K562 (cell line): ENCODE measurements at regions not wholly inside any gene's neighbourhood (a gene's known extent, or its start where the extent isn't known, plus 50 kb on each side); places are given as distances from the start of the nearest gene placed in this dataset.
A peak's percentile ranks its signal among the peaks of the same experiment; 100 is the strongest.

Experiments used
- ATAC-seq: fragments of 200-7000 bp; cut with Tn5 transposase; 3 replicates; pipeline ENCODE4 v1.9.1; 2020; ENCODE audit warnings: moderate library complexity
- BruUV-seq: library from RNA; stranded (reverse); fragments of 400-500 nt; replicated peaks from 2 replicates; lab custom pipeline; 2021; lab: Mats Ljungman, UMichigan
- CTCF ChIA-PET: fragments of 300-600 bp; formaldehyde crosslinking; extraction: SDS; loops from one replicate; lab custom pipeline; 2021; ENCODE audit warnings: low intra/inter-chr PET ratio; lab: Yijun Ruan, JAX
- POLR2A ChIA-PET: fragments of 300-600, 350-650 bp; sonication (Branson Sonifier 250); formaldehyde crosslinking; extraction: SDS; loops from one replicate; lab custom pipeline; 2021; ENCODE audit warnings: antibody characterized with exemption, inconsistent platforms; lab: Yijun Ruan, JAX
- DNase-seq, 4 experiments: peaks; one replicate each; pipeline versions ENCODE4 v3.0.0 to v3.0.0-alpha.2; 2011 to 2018; ENCODE audit warnings: low spot score in 3 of 4, mixed read lengths in 3 of 4; ENCODE audit errors: extremely low read depth in 1 of 4
- FAIRE-seq: peaks from 2 replicates; lab custom pipeline; 2011; peaks lifted over from hg19 to GRCh38; lab: Jason Lieb, UNC
- H2AFZ ChIP-seq: 2 replicates; pipeline ENCODE4 v1.6.0; 2011; ENCODE audit warnings: low read depth, low read length, control low read depth, inconsistent platforms
- H3K27ac ChIP-seq: fragments of 200-600 bp; 3 replicates; pipeline ENCODE4 v1.8.0; 2011; ENCODE audit warnings: low read depth, mild to moderate bottlenecking, control low read depth, inconsistent platforms, low read length, moderate library complexity, mixed read lengths; ENCODE audit errors: extremely low read depth
- H3K27me3 ChIP-seq, 2 experiments: fragments of 300-600 bp in 1 of 2; 2 replicates in 1 of 2; 3 replicates in 1 of 2; pipeline versions ENCODE4 v1.6.0 to v1.8.0; 2011; ENCODE audit warnings: inconsistent platforms in 2 of 2, low read length in 2 of 2, mild to moderate bottlenecking in 1 of 2, mixed read lengths in 1 of 2, moderate library complexity in 1 of 2; ENCODE audit not compliant: control insufficient read depth in 2 of 2, insufficient read depth in 2 of 2
- H3K36me3 ChIP-seq: fragments of 300-600 bp; 3 replicates; pipeline ENCODE4 v1.8.0; 2011; ENCODE audit warnings: mild to moderate bottlenecking, low read length, inconsistent platforms; ENCODE audit not compliant: control insufficient read depth, insufficient read depth
- H3K4me1 ChIP-seq, 2 experiments: fragments of 200-600 bp in 1 of 2; replicated peaks in 1 of 2; 2 replicates in 1 of 2; 3 replicates in 1 of 2; pipeline versions ENCODE4 v1.5.1 to v1.8.0; 2011; ENCODE audit warnings: inconsistent platforms in 2 of 2, low read length in 2 of 2, mild to moderate bottlenecking in 1 of 2, mixed read lengths in 1 of 2, moderate library complexity in 1 of 2; ENCODE audit not compliant: control insufficient read depth in 2 of 2, insufficient read depth in 2 of 2
- H3K4me2 ChIP-seq: 2 replicates; pipeline ENCODE4 v1.6.1; 2011; ENCODE audit warnings: low read length, control low read depth, inconsistent platforms, mixed read lengths; ENCODE audit not compliant: insufficient read depth
- H3K4me3 ChIP-seq: fragments of 200-600 bp; sonication (generic), shearing (Covaris generic); 2 replicates; pipeline ENCODE4 v1.5.1; 2016; ENCODE audit warnings: control low read depth, inconsistent platforms
- H3K79me2 ChIP-seq: fragments of 200-600 bp; 3 replicates; pipeline ENCODE4 v1.8.0; 2011; ENCODE audit warnings: low read length, inconsistent platforms; ENCODE audit not compliant: control insufficient read depth, insufficient read depth
- H3K9ac ChIP-seq, 2 experiments: 2 replicates each; pipeline versions ENCODE4 v1.6.0 to v1.6.1; 2011; ENCODE audit warnings: low read depth in 2 of 2, low read length in 2 of 2, control low read depth in 1 of 2, inconsistent platforms in 1 of 2, mild to moderate bottlenecking in 1 of 2, mixed read lengths in 1 of 2; ENCODE audit not compliant: insufficient read depth in 1 of 2
- H3K9me1 ChIP-seq: one replicate; pipeline ENCODE4 v1.6.0; 2011; ENCODE audit warnings: inconsistent platforms, mild to moderate bottlenecking, low read length, moderate library complexity; ENCODE audit not compliant: control insufficient read depth, insufficient read depth
- H3K9me3 ChIP-seq: replicated peaks from 2 replicates; pipeline ENCODE4 v1.5.1; 2011; ENCODE audit warnings: low read depth, low read length, inconsistent platforms; ENCODE audit not compliant: control insufficient read depth, insufficient read depth
- H4K20me1 ChIP-seq: replicated peaks from 2 replicates; pipeline ENCODE4 v1.6.1; 2011; ENCODE audit warnings: low read length, inconsistent platforms, mixed read lengths; ENCODE audit not compliant: control insufficient read depth, insufficient read depth
- CBX5 ChIP-seq: IDR thresholded peaks from 2 replicates; pipeline ENCODE4 v1.6.1; 2014; ENCODE audit warnings: low read depth, borderline replicate concordance
- NCOA4 ChIP-seq: fragments of 450-650 bp; IDR thresholded peaks from 2 replicates; pipeline ENCODE4 v1.6.1; 2018; ENCODE audit warnings: mild to moderate bottlenecking; ENCODE audit not compliant: partially characterized antibody
- NFIC ChIP-seq: fragments of 450-650 bp; IDR thresholded peaks from 2 replicates; pipeline ENCODE4 v1.6.1; 2017; ENCODE audit warnings: mild to moderate bottlenecking, inconsistent platforms
- NR2C2 ChIP-seq, 2 experiments: fragments of 200-800 bp in 1 of 2; sonication (Bioruptor generic) in 1 of 2; sonication (generic) in 1 of 2; formaldehyde crosslinking in 1 of 2; IDR thresholded peaks; 2 replicates each; pipeline versions ENCODE4 v1.6.1 to v1.8.0; 2016 to 2022; ENCODE audit warnings: mild to moderate bottlenecking in 1 of 2, missing compliant biosample characterization in 1 of 2, missing genetic modification characterization in 1 of 2, missing genetic modification reagents in 1 of 2
- PCBP2 ChIP-seq: fragments of 200-400 bp; formaldehyde crosslinking; IDR thresholded peaks from 2 replicates; pipeline ENCODE4 v1.6.1; 2018; ENCODE audit warnings: low read length, low read depth, mild to moderate bottlenecking, moderate library complexity; ENCODE audit not compliant: poor library complexity, severe bottlenecking
- POLR2A ChIP-seq: fragments of 450-650 bp; conservative IDR thresholded peaks from 2 replicates; pipeline ENCODE4 v1.6.1; 2016
- PTBP1 ChIP-seq: fragments of 200-400 bp; formaldehyde crosslinking; IDR thresholded peaks from 2 replicates; pipeline ENCODE4 v1.6.1; 2017; ENCODE audit warnings: low read depth, low read length
- RAD51 ChIP-seq: fragments of 450-650 bp; IDR thresholded peaks from 2 replicates; pipeline ENCODE4 v1.7.1; 2016; ENCODE audit warnings: low read depth, mild to moderate bottlenecking, borderline replicate concordance
- TFE3 ChIP-seq: fragments of 450-650 bp; formaldehyde crosslinking; IDR thresholded peaks from 2 replicates; pipeline ENCODE4 v1.4.0; 2020; ENCODE audit warnings: mild to moderate bottlenecking, mixed read lengths
- TRIM24 ChIP-seq, 2 experiments: fragments of 450-650 bp; IDR thresholded peaks; 2 replicates each; pipeline ENCODE4 v1.6.1; 2016
- U2AF1 ChIP-seq: fragments of 200-400 bp; formaldehyde crosslinking; optimal IDR thresholded peaks from 2 replicates; pipeline ENCODE3; 2017; ENCODE audit warnings: mild to moderate bottlenecking, low read depth, low read length, moderate library complexity
- ZNF174 ChIP-seq: fragments of 250-450 bp; sonication (Bioruptor Pico); IDR thresholded peaks from 2 replicates; pipeline ENCODE4 v1.4.0; 2020; ENCODE audit warnings: mild to moderate bottlenecking
- WGBS: fragments of 100-300 bp; shearing (Covaris generic); methylation state at CpG from one replicate; pipeline ENCODE4 v1.1.6; 2016; ENCODE audit warnings: low coverage, mixed read lengths; ENCODE audit not compliant: insufficient coverage; ENCODE audit errors: missing lambda C conversion rate; 5-methylcytosine and 5-hydroxymethylcytosine counted together
- in situ Hi-C: fragments of 300-500 bp; cut with MboI; formaldehyde crosslinking; loops from 4 replicates; pipeline ENCODE4 v1.15.0; 2018; ENCODE audit warnings: inconsistent platforms, mixed read lengths
- intact Hi-C: fragments of 100-400 bp; cut with micrococcal nuclease; formaldehyde crosslinking; loops from 2 replicates; pipeline ENCODE4 v1.14.2; 2022
- TF ChIP-seq, protein P1 (sequence below): fragments of 450-650 bp; IDR thresholded peaks from 2 replicates; pipeline ENCODE4 v1.6.1; 2018; ENCODE audit warnings: mild to moderate bottlenecking, low read depth; ENCODE audit not compliant: partially characterized antibody

DNA sequence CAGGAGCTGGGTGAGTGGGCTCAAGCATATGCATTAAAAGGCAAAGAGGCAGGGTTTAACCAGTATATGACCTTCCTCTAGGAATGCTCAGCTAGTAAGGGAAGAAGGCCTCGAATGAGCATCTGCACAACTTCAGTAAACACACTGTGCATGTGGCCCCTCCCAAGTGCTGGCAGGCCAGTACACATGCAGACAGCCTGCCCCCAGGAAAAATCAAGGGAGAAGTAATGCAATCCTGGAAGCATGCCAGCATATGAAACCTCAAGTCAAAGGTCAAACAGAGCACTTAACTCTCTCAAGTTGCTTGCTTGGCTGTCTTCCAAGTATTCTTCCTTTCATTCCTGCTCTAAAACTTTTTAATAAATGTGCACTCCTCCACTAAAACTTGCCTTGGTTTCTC lies 208.4 kb downstream of the ACTR3B start:
- DNase-seq (peak in 1 of 4 experiments; percentile 9), ATAC-seq (no peak), FAIRE-seq (no peak)
- H3K27ac ChIP-seq: no peak overlapping the region
- H3K4me3 ChIP-seq: no peak overlapping the region
- H3K4me1 ChIP-seq: no peaks in the 10 kb centered on the region
- no TSS peak for BruUV-seq
- H3K4me2 ChIP-seq: no peak overlapping the region
- intact Hi-C loops (no loop called here), in situ Hi-C loops (no loop called here)
- 0 out of 5 replicates have a peak, but pooled peaks cover 0 to 4% of the 10 kb centered on the region in 2 experiments for H3K27me3 ChIP-seq
- H2AFZ ChIP-seq: no peak overlapping the region
- TF ChIP-seq NFIC: peak; percentile 74
- TF ChIP-seq, protein P1, sequence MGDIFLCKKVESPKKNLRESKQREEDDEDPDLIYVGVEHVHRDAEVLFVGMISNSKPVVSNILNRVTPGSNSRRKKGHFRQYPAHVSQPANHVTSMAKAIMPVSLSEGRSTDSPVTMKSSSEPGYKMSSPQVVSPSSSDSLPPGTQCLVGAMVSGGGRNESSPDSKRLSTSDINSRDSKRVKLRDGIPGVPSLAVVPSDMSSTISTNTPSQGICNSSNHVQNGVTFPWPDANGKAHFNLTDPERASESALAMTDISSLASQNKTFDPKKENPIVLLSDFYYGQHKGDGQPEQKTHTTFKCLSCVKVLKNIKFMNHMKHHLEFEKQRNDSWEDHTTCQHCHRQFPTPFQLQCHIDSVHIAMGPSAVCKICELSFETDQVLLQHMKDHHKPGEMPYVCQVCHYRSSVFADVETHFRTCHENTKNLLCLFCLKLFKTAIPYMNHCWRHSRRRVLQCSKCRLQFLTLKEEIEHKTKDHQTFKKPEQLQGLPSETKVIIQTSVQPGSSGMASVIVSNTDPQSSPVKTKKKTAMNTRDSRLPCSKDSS: no peak
- TF ChIP-seq ZNF174: no peak
- no peak for TF ChIP-seq PTBP1
- no peak for TF ChIP-seq PCBP2
- no peak for TF ChIP-seq U2AF1
- no peak for TF ChIP-seq CBX5
- TF ChIP-seq RAD51: no peak
- TF ChIP-seq TFE3: no peak
- TF ChIP-seq TRIM24 (IDR thresholded peaks at IDR 0.05): no peak
- TF ChIP-seq POLR2A: no peak
- no peak for TF ChIP-seq NR2C2 (CRISPR knock-in tag; IDR thresholded peaks at IDR 0.05)
- peak; percentile 53; the same call in 1 of the 2 replicates for TF ChIP-seq NR2C2 (tag; IDR thresholded peaks at IDR 0.05)
- TF ChIP-seq NCOA4: no peak
- H3K79me2 ChIP-seq: no peaks in the 10 kb centered on the region
- no peaks in the 10 kb centered on the region for H4K20me1 ChIP-seq
- no peaks in the 10 kb centered on the region for H3K9me1 ChIP-seq
- no peaks in the 10 kb centered on the region for H3K9me3 ChIP-seq
- CTCF ChIA-PET: no interaction called here
- 0% methylated on average over 1 of the region's 1 CpG for WGBS
- POLR2A ChIA-PET: no interaction called here
- H3K36me3 ChIP-seq: no peaks in the 10 kb centered on the region
- H3K9ac ChIP-seq: no peak overlapping the region
